ENCODE measurements at regions not wholly inside any gene's neighbourhood (a gene's known extent, or its start where the extent isn't known, plus 50 kb on each side); places are given as distances from the start of the nearest gene placed in this dataset.

DNA sequence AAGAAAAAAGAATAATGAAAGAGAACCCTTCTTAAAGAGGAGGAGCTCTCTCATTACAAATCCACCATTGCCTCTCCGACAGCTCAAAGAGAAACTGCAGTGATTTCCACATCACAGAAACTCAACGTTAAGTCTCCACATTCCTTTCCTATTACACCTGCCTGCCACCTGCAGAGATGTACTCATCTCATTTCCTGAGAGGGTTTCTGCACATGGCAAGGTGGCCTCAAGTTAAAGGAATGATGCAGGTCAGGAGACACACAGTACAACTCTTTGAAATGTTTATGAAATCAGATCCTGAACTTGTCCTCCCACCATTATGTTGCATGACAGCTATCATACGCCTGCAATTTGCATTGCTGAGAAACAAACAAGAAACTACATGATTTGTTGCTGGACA is 458.4 kb upstream of the ADAMTS9 start:
- TF ChIP-seq CTCF (IDR thresholded peaks at IDR 0.05) (no peak), POLR2AphosphoS5 (IDR thresholded peaks at IDR 0.05) (no peak), POLR2A (IDR thresholded peaks at IDR 0.05) (no peak)

All from transverse colon (tissue), 4 donors.